Gastrocnemius medialis (tissue), 4 donors: ENCODE measurements at regions not wholly inside any gene's neighbourhood (a gene's known extent, or its start where the extent isn't known, plus 50 kb on each side); places are given as distances from the start of the nearest gene placed in this dataset.

Experiments
- POLR2A ChIP-seq, 2 donors: fragments of 450-650 bp; IDR thresholded peaks; one replicate each; pipeline ENCODE4 v1.6.1; 2017; ENCODE audit warnings: antibody characterized with exemption in 2 of 2, mild to moderate bottlenecking in 2 of 2, moderate library complexity in 2 of 2
- TF ChIP-seq, protein P1 (sequence below), 5 experiments: fragments of 450-650 bp in 3 of 5; fragments of 200-600 bp in 2 of 5; sonication (generic) in 2 of 5; IDR thresholded peaks in 4 of 5; conservative IDR thresholded peaks in 1 of 5; 1 replicate in 4 of 5; 2 replicates in 1 of 5; pipeline ENCODE4 v1.5.1; 2016 to 2019; ENCODE audit warnings: antibody characterized with exemption in 5 of 5, mild to moderate bottlenecking in 3 of 5, moderate library complexity in 3 of 5

DNA sequence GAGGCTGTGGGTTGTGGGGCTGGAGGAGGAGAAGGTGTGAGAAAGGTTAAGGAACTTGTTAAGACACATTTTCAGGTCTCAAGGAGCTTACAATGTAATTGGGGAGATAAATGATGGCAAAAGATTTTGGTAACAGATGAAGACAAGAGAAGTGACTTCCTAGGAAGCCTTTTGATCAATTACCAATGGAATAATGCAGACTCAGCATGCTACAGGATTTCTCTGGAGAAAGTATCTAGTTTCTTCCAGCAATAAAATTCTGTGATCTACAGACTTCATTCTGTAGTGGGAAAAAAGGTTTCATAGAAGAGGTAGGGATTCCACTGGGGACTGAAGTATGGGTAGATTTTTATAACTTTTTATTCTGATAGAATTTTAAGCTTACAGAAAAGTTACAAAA is 184.2 kb upstream of the RHOBTB1 start:
- TF ChIP-seq, protein P1, sequence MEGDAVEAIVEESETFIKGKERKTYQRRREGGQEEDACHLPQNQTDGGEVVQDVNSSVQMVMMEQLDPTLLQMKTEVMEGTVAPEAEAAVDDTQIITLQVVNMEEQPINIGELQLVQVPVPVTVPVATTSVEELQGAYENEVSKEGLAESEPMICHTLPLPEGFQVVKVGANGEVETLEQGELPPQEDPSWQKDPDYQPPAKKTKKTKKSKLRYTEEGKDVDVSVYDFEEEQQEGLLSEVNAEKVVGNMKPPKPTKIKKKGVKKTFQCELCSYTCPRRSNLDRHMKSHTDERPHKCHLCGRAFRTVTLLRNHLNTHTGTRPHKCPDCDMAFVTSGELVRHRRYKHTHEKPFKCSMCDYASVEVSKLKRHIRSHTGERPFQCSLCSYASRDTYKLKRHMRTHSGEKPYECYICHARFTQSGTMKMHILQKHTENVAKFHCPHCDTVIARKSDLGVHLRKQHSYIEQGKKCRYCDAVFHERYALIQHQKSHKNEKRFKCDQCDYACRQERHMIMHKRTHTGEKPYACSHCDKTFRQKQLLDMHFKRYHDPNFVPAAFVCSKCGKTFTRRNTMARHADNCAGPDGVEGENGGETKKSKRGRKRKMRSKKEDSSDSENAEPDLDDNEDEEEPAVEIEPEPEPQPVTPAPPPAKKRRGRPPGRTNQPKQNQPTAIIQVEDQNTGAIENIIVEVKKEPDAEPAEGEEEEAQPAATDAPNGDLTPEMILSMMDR (IDR thresholded peaks at IDR 0.05 in 4 of 5, conservative IDR thresholded peaks at IDR 0.05 in 1 of 5), result no peak
- no peak for TF ChIP-seq POLR2A (IDR thresholded peaks at IDR 0.05)
